NK-92 treated with Interleukin-12 subunit alpha and Interleukin-12 subunit beta, amount 100 ng/mL, for 24 hours (cell line): ENCODE measurements at regions not wholly inside any gene's neighbourhood (a gene's known extent, or its start where the extent isn't known, plus 50 kb on each side); places are given as distances from the start of the nearest gene placed in this dataset.
A peak's percentile ranks its signal among the peaks of the same experiment; 100 is the strongest.

Experiments used
- DNase-seq: peaks from one replicate; lab custom pipeline; 2025; lab: John Stamatoyannopoulos, UW

DNA sequence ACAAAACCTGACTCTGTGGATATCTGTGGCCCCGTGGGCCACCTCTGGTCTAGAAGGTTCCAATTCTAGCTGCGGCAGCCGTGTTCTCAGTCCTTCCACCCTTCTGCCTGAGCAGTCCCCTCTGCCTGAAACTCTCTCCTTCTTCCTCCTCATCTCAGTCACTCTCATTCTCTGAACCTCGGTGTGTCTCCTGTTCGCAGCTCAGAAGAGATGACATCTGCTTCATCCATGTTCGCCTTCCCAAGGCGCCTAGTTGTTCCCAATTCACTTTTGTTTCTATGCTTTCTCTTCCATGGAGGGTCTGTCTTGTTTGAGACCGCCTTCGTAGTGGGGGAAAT lies 95.5 kb downstream of the CEBPB start:
- DNase-seq = no peak

DNA sequence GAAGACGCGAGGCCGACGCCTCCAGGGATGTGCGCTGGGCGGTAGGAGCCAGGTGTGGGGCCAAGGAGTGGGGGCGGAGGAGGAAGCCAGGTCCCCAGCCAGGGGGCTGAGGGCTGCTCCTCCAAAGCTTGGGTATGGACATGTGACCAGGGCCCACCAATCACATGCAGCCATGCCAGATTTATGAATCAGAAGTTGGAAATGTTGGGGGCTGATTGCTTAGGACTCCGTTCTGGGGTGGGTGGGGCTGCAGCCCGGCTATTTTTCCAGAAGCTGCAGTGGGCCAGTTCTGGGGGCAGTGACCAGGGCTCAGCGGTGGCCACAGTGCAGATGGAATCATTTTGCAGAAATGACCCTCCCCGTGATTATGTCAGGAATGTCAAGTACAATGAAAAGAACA lies 96.0 kb downstream of the CEBPB start:
- no peak for DNase-seq

DNA sequence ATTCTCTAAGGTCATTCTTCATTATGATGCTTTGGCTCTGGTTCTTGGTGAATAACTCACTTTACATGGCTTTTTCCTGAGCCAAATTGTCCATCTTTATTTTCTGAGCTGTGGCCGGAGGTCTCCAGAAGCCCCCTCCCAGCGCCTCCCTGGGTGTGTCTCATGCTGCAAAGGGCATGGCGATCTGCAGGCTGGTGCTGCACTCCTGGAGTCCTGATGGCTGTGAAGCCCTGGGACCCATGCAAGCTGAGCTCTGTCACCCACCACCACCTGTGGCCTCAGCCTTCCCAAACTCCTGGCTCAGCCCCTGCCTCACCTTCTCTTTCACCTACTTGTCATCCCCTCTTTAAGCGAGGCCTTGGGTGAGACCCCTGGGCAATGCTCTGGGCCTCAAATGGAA lies 96.9 kb downstream of the CEBPB start:
- no peak for DNase-seq

DNA sequence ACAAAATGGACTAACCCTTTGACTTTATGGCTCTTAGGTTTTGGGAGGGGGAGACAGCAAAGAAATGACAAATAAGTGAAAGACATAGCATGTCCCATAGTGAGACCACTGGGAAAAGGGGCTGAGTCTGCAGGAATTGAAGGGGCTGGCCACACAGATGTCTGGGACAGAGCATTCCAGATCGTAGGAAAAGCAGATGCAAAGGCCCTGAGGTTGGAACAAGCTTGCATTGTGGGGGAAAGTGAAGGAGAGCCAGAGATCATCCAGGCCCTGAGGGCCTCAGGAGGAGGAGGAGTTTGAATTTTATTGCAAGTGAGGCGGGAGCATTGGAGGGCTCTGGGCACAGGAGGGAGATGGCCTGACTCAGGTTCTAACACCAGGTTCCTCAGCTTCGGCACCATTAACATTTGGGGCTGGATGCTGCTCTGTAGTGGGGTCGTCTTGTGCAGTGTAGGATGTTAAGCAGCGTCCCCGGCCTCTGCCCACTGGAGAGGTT lies 97.5 kb downstream of the CEBPB start:
- DNase-seq = no peak

DNA sequence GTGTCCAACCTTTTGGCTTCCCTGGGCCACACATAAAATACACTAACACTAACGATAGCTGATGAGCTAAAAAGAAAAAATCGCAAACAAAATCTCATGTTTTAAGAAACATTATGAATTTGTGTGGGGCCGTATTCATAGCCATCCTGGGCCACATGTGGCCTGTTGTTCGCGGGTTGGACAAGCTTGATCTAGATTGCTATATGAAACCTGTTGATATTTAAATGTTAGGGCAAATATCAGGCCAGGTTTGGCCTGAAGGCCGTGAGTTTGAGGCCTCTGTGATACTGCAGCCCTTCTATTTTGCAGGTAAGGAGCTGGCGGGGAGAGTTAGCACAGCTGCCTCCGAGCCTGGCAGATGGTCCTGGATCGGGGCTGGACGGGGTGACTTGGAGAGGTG lies 99.0 kb downstream of the CEBPB start:
- no peak for DNase-seq

DNA sequence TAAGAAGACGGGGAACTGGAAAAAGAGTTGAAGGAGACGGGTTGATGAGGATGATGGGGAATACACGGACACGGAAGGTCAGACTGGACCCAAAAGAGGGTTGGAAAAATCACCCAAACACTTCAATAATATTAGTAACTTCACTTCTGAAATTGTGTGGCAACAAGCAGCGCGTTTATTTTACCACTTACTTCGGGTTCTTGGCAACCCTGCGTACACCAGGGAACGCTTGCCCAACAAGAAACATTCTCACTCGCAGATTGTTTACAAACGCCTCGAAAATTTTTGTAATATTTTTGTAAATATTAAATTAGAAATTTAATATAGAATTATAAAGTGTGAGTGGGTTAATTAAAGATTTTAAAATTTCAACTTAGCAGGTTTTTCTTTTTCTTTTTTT lies 99.5 kb downstream of the CEBPB start:
- no peak for DNase-seq

DNA sequence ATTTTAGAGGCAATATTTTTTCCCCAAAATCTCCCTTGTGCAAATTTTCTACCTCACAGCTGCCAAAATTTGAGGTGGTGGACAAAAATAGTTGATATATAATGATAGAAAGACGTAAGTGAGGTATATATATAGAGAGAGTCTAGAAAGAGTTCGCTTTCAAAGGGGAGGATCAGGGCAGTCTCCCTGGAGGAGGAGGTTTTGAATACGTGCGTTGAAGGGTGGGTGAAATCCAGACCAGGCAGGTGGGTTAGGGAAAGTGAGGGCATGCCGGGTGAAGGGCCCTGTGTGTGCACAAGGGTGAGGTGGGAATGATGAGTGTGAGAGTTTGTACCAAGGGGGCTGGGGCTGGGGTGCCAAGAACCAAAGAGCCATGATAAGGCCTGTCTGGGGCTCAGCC lies 100.2 kb downstream of the CEBPB start:
- DNase-seq = no peak

DNA sequence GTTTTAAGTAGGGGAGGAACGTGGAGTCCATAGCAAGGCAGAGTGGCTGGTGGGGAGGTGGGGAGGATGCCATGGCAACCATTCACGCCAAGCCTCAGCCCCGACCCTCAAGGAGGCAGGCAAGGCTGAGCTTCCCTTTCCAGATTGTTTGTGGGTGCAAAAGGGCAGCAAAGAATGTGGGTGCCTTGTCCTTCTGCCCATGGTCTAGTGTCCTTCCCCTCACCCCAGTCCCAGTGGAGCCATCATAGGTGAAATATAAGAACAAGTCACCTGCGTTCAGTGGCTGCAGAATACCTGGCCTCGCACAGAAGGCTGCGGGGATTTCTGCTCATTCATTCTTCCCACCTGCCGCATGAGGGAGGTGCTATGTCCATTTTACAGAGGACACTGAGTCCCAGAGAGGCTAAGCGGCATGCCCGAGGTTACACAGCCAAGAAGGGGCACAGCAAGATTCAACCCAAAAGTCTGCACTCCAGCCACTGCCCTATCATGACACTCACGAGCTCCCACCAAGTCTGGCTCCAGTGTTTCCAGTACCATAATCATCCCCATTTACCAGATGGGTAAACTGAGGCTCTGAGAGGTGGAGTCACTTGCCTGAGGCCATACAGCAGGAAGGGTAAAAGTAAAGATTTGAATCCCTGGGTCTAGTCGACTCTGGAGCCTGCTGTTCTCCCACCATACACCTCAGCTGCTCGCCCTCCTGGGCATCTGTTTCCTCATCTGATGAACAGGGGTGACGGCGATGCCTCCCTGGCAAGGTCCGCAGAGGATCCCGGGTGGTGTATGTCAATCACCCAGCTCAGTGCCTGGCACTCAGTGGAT lies 100.8 kb downstream of the CEBPB start:
- DNase-seq = no peak

DNA sequence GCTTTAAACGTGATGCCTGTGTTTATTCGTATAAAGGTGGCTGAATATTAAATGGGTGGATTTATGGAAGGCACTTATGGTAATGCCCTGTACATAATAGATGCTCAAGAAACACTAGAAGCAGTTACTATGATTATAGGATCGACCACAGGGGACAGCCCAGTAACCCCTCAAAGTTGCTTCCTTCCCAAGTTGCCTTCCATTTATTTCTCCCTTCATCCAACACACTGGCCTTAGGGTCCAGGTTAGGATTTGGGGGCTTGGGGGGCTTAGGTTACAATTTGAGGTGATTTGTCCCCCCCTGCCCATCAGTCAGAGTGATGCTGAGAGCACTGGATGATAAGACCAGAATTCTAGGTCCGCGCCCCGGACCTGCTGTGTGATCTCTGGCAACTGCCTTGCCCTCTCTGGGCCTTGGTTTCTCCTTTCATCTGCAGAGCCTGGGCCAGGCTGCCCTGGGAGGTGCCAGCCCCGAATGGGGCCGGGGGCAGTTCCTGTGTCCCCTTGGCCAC lies 101.5 kb downstream of the CEBPB start:
- no peak for DNase-seq

DNA sequence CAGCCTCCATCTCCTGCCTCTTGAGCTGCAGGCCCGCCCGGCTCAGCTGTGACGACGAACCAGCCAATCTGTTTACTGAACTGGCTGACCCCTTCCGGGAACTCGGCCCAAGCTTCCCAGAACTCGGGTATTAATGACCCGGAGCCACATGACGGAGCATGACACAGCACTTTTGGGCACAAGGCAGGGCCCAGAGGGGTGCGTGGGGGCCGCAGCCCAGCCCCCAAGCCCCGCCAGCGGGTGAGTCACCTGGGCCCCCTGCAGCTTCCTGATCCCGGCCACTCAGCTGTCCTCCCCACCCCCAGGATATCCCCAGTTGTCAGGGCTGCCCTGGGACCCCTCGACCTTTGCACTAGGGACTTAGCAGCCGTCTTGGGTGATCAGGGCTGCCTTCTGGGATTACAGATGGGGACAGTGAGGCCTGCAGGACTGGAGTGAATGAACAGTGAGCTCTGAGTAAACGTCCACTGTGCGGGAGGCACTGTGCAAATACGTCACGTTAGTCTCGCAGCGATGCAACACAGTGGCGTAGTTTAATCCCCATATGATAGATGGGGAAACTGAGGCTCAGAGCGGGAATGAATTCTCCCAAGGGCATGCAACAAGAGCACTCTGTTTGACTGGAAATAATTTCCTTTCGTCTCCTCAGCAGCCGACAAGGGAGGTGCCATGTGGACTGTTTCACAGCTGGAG lies 102.1 kb downstream of the CEBPB start:
- DNase-seq = peak; percentile 93

DNA sequence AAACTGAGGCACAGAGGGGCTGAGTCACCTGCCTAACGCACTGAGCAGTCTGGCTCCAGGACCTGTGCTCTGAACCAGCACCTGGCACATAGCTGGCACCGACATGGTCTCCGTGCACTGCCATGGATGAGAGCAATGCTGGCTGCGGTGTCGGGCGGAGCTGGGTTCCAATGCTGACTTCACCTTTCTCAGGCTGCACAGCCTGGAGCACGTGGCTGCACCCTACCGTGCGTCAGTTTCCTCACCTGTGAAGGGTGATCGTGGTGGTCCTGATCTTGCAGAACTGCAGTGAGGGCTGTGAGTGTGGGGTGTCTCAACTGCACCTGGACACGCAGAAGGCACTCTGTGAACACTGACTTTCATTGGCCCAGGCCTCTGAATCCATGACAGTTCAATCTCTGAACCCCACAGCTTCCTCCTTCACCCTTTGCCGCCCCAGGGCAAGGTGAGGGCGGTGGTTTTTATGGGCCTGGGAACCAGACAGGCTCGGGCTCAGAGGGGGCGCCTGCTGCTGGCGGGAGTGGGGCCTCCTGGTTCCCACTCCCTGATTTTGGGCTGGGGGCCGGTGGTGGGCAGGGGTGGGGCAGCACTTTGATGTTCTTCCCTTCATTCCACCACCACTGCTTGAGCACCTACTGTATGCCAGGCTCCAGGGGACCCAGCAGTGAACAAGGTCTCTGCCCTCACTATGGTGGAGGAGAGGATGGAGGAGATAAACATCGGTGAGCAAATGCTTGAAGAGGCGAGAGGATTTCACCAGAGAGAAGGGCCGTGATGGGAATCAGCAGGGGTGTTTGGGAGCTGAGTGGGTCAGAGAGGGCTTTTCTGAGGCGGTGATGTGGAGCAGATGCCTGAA lies 102.9 kb downstream of the CEBPB start:
- no peak for DNase-seq

DNA sequence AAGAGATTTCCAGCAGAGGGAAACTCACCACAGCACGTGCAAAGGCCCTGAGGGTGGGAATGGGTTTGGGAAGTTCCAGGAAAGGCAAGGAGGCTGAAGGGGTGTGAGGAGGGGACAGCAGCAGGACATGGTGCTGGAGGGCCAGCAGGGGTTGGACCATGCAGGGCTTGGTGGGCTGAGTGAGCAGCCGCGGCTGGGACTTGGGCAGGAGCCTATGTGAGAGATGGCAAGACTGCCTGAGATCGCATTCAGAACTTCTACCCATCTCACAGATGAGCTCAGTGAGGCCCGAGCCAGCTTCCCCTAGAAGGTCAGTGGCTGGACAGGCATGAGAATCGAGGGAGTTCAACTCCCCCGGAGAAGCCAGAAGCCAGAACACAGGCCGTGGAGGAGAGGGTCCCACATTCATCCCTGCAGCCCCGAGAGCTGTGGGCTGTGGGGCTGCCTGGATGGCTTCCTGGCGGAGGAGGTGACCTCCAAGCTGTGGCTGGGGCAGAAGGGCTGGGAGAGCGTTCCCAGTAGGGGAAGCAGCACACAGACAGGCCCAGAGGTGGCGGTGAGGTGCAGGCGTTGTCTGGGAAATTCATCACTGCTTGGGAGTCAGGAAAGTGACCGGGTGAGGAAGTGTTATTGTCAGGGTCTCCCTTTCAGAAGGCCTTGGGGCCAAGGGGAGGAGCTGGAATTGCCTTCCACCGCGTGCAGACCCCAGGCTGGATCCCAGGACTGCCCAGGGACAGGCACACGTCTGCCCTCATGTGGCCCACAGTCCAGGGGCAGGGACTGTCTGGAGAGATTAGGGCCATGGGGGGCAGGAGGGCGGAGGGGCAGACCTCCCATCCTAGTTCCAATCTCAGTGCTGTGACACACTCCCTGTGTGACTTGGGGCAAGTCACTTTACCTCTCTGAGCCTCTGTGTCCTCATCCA lies 103.8 kb downstream of the CEBPB start:
- DNase-seq = no peak

DNA sequence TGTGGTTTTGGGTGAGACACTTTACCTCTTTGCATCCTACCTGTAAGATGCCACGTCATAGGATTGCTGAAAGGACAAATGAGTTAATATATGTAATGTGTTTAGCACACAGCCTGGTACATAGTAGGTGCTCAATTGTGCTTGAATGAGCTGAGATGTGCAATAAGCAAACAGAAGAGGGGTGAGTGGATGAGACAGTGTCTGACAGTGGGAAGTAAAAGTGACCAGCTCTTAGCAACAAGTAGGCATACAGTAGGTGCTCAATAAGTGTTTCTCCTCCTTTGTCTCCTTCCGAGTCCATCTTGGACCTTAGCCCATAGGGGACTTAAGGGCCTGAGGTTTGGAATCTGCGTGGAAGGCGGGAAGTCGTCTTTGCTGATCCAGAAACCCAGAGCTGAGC lies 104.7 kb downstream of the CEBPB start:
- DNase-seq = no peak

DNA sequence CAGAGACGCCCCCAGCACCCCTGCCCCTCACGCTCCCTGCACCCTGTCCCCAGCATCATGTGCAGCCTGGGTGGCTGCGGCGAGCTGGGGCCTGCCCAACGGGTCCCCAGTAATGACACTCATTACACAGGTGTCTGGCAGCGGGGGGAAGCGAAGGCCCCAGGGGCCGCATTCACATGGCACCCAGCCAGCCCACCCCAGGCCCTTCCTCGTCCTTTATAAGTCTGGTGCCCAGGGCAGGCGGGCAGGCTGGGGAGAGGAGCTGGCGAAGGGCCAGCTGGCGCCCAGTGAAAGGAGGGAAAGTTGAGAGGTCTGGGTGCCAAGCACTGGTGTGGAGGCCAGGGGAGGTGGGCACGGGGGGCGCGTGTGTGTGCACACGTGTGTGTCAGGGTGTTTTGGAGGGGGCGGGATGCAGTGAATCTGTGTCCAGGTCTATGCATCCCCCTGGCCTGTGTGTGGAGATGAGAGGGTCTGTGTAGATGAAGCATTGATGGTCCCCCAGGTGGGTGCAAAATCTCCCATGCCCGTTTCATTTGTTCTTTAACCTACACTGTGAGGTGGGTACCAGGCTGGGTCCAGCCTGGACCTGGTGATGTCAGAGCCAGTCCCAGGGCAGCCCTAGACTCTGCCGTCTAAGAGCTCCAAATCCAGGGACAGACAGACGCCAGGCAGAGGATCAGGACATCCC lies 105.3 kb downstream of the CEBPB start:
- no peak for DNase-seq

DNA sequence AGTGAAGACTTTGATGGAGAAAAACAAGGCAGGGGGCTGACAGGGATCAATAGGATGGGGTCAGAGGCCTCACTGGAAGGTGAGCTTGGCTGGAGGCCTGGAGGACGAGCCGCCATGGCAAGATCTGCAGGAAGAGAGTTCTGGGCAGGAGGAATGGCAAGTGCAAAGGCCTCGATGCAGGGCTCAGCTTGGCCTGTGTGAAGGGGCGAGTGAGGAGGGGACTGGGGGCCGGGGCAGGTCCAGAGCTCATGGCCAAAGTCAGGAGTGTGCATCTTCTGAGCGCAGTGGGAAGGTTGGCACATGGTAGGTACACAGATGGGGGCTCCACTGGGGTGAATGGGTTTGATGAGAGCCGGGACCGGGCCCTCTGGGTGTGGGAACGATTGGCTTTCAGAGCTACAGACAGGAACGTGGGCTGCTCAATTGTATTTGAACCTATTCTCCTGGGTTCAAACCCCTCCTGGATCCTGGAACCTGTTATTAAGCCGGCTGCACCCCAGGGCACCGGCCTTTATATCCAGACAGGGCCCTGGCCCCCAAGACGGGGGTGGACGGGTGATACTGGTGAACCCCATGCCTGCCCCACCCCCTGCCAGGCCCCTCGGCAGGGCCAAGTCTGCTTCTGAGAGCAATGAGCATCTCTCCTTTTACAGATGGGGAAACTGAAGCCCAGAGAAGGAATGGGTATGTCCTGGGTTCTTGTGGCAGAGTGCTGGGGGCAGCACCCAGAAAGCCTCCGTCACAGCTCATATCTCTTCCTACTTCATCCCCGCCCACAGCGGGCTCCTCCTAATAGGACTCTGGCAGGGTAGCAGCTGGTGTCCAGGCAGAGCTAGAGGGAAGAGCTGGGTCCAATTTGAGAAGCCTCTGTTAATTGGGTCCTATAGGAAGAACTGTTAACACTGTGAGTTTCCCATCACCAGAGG lies 106.1 kb downstream of the CEBPB start:
- DNase-seq = no peak

DNA sequence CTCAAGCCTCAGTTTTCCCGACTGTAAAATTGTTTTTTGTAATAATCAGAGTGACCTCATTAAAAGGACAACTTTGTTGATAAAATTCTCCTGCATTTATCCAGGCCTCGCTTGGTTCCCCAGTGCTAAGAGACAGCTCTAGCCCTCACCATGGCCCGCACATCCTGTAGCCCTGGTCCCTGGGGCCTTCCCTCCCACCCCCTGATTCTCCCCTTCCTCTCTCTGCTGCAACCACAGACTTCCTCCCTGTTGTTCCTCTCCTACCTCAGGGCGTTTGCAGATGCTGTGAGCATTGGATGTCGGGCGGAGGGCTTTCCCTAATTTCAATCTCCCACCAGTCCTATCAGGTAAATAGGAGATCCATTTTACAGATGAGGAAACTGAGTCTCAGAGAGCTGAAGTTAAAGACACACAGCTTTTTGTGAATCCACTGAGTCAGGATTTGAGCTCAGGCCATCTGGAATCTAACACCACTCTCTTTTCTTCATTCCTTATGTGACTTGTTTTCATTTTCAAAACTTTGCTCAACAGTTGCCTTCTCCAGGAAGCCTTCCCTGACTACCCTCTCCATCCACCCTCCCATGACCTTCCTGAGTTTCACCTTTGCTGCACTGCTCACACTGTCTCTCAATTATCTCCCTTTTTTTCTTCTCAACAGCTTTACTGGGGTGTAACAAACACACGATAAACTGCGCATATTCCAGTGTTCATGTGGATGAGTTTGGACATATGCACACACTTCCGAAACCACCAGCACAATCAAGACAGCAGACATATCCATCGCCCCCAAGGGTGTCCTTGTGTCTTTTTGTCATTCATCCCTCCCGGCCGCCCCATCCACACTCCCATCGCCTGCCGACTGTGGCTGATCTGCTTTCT lies 107.1 kb downstream of the CEBPB start:
- peak; percentile 26 for DNase-seq

DNA sequence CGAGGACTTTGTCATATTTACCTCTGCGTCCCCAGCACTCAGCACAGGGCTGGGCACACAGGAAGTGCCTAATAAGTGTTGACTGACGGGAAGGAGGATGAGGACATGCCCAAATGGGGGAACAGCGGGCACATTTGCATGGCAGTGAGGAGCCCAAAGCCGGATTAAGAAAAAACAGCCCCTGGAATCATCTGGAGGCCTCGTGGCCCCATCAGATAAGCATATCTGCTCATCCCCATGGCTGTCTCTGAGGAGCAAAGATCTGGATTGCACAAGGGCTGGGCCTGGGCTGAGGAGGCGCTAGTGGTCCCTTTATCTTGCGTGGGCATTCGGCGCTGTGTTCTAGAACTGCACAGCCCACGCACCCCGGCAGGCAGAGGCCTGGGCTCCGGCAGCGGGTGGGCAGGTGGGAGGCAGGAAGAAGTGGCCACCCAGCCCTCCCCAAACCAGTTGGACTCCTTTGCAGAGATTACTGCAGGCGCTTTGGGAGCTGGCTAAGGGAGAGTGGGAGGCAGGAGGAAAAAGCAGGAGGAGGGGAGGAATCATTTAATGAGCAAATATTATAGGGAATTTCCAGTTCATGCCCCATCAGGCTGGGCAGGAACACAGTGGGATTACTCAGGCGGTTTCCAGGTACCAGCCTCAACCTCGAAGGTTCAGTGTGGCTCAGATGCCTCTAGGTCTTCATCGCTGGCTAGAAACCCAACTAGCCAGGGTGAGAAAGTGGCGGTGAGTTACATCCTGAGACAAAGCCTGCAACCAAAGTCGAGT lies 108.1 kb downstream of the CEBPB start:
- peak; percentile 58 for DNase-seq

DNA sequence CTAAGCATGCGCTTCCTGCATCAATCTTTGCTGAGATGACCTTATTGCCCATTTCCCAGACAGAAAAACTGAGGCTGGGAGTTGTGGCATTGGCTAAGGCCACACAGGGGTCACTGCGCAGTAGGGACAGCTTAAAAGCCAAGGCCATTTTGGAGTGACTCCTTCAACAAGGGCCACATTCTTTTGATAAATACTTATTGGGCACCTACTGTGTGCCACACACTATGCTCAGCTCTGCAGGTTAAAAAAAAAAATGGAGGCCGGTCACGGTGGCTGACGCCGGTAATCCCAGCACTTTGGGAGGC lies 108.6 kb downstream of the CEBPB start:
- DNase-seq = no peak
